ENCODE measurements at regions not wholly inside any gene's neighbourhood (a gene's known extent, or its start where the extent isn't known, plus 50 kb on each side); places are given as distances from the start of the nearest gene placed in this dataset.
A peak's percentile ranks its signal among the peaks of the same experiment; 100 is the strongest.

- no peak for TF ChIP-seq ZNF394 (tag by site-specific recombination; IDR thresholded peaks at IDR 0.05; ENCODE audit: borderline replicate concordance)
Measured at GRCh38 chr13:46982856-46983582, 86.2 kb upstream of the HTR2A start (continued).

- H3K4me3 ChIP-seq (ENCODE audit: low read depth, low read length), result no peak overlapping the region
- no peaks in the 10 kb centered on the region for H3K36me3 ChIP-seq (ENCODE audit: control insufficient read depth in 2 of 2, insufficient read depth in 1 of 2, low read length in 2 of 2)
- ChIA-PET POLR2A (no interaction called here), CTCF (interaction anchor here (0.6 to 2.1 kb wide), 11 partner anchors 11 to 800 kb away, joined by 3 to 10 read pairs (median 4); no protein-coding TSS in a partner anchor)
- TF ChIP-seq SETDB1 (IDR thresholded peaks at IDR 0.05; ENCODE audit: insufficient read length, low read length), result peak; percentile 94
- no peak for TF ChIP-seq ZNF133 (tag by site-specific recombination; IDR thresholded peaks at IDR 0.05)
- H3K4me1 ChIP-seq (ENCODE audit: control insufficient read depth, insufficient read depth, low read length), result no peaks in the 10 kb centered on the region
- no peak overlapping the region for H3K27ac ChIP-seq (ENCODE audit: extremely low read depth, low read depth, low read length)
- H3K9me3 ChIP-seq (ENCODE audit: control insufficient read depth, insufficient read depth, low read depth, low read length), result no peaks in the 10 kb centered on the region
Measured at GRCh38 chr13:46975173-46975572, 78.3 kb upstream of the HTR2A start.

GRCh38 chr13:46968450-46968849 lies 71.6 kb upstream of the HTR2A start:
- Histone ChIP-seq H3K9me3 (ENCODE audit: control insufficient read depth, insufficient read depth, low read depth, low read length) (no peaks in the 10 kb centered on the region), H3K36me3 (ENCODE audit: control insufficient read depth in 2 of 2, insufficient read depth in 1 of 2, low read length in 2 of 2) (no peaks in the 10 kb centered on the region), H3K27ac (ENCODE audit: extremely low read depth, low read depth, low read length) (no peak overlapping the region), H3K4me1 (ENCODE audit: control insufficient read depth, insufficient read depth, low read length) (no peaks in the 10 kb centered on the region), H3K4me3 (ENCODE audit: low read depth, low read length) (no peak overlapping the region)
- ChIA-PET CTCF (interaction anchor here (0.6 kb wide), 1 partner anchor 355 kb away, joined by 3 read pairs; no protein-coding TSS in a partner anchor), POLR2A (no interaction called here)
- TF ChIP-seq YY1 (tag by site-specific recombination; IDR thresholded peaks at IDR 0.05), result no peak
- no peak for TF ChIP-seq TRIM28 (IDR thresholded peaks at IDR 0.05; ENCODE audit: borderline replicate concordance, low read length)
- TF ChIP-seq ZNF768 (tag by site-specific recombination; IDR thresholded peaks at IDR 0.05), result no peak
- TF ChIP-seq ZNF280D (tag by site-specific recombination; IDR thresholded peaks at IDR 0.05), result no peak
- no peak for TF ChIP-seq ZNF16 (tag by site-specific recombination; IDR thresholded peaks at IDR 0.05; ENCODE audit: low read depth)
- no peak for TF ChIP-seq ZNF211 (tag by site-specific recombination; IDR thresholded peaks at IDR 0.05; ENCODE audit: low read depth)
- no peak for TF ChIP-seq ZNF704 (tag by site-specific recombination; IDR thresholded peaks at IDR 0.05)
- TF ChIP-seq ZNF585B (tag by site-specific recombination; IDR thresholded peaks at IDR 0.05), result no peak
- TF ChIP-seq ZNF184 (tag by site-specific recombination; IDR thresholded peaks at IDR 0.05), result no peak
- TF ChIP-seq KLF16 (tag by site-specific recombination; IDR thresholded peaks at IDR 0.05), result no peak
- TF ChIP-seq KLF17 (tag by site-specific recombination; IDR thresholded peaks at IDR 0.05), result no peak
- TF ChIP-seq ZNF692 (tag by site-specific recombination; IDR thresholded peaks at IDR 0.05), result no peak
- no peak for TF ChIP-seq ZNF629 (tag by site-specific recombination; IDR thresholded peaks at IDR 0.05)
